ENCODE measurements at regions not wholly inside any gene's neighbourhood (a gene's known extent, or its start where the extent isn't known, plus 50 kb on each side); places are given as distances from the start of the nearest gene placed in this dataset.

GRCh38 chr2:60175290-60175689, 378.2 kb downstream of the BCL11A start:
- TF ChIP-seq, protein P1, sequence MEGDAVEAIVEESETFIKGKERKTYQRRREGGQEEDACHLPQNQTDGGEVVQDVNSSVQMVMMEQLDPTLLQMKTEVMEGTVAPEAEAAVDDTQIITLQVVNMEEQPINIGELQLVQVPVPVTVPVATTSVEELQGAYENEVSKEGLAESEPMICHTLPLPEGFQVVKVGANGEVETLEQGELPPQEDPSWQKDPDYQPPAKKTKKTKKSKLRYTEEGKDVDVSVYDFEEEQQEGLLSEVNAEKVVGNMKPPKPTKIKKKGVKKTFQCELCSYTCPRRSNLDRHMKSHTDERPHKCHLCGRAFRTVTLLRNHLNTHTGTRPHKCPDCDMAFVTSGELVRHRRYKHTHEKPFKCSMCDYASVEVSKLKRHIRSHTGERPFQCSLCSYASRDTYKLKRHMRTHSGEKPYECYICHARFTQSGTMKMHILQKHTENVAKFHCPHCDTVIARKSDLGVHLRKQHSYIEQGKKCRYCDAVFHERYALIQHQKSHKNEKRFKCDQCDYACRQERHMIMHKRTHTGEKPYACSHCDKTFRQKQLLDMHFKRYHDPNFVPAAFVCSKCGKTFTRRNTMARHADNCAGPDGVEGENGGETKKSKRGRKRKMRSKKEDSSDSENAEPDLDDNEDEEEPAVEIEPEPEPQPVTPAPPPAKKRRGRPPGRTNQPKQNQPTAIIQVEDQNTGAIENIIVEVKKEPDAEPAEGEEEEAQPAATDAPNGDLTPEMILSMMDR (IDR thresholded peaks at IDR 0.05; ENCODE audit: borderline replicate concordance, extremely low read depth, low read length, poor library complexity, severe bottlenecking), result no peak
- no peak for TF ChIP-seq EZH2 (IDR thresholded peaks at IDR 0.05; ENCODE audit: borderline replicate concordance, low read depth, low read length, severe bottlenecking)
